Mesenchymal stem cell (in vitro differentiated cells and primary cell): ENCODE measurements at regions not wholly inside any gene's neighbourhood (a gene's known extent, or its start where the extent isn't known, plus 50 kb on each side); places are given as distances from the start of the nearest gene placed in this dataset.

Source experiments
- DNase-seq: peaks from one replicate; pipeline ENCODE4 v3.0.0-alpha.2; 2013
- H2AFZ ChIP-seq: one replicate; pipeline ENCODE4 v1.6.1; 2013; ENCODE audit warnings: low read depth, mild to moderate bottlenecking, control low read depth, inconsistent platforms, low read length, moderate library complexity
- H2AK5ac ChIP-seq: 2 replicates; pipeline ENCODE4 v1.6.1; 2013; ENCODE audit warnings: low read length, moderate library complexity, mild to moderate bottlenecking, inconsistent platforms; ENCODE audit not compliant: severe bottlenecking
- H2BK120ac ChIP-seq: one replicate; pipeline ENCODE4 v1.6.1; 2013; ENCODE audit warnings: low read depth, mild to moderate bottlenecking, inconsistent platforms, low read length, moderate library complexity
- H2BK12ac ChIP-seq, 2 experiments: one replicate each; pipeline ENCODE4 v1.6.1; 2013; ENCODE audit warnings: inconsistent platforms in 2 of 2, low read length in 2 of 2, mild to moderate bottlenecking in 2 of 2, moderate library complexity in 2 of 2, control low read depth in 1 of 2
- H2BK15ac ChIP-seq: one replicate; pipeline ENCODE4 v1.6.1; 2013; ENCODE audit warnings: mild to moderate bottlenecking, low read depth, inconsistent platforms; ENCODE audit not compliant: poor library complexity, severe bottlenecking
- H2BK5ac ChIP-seq: 2 replicates; pipeline ENCODE4 v1.6.1; 2013; ENCODE audit warnings: low read depth, mild to moderate bottlenecking, low read length, control low read depth, inconsistent platforms; ENCODE audit not compliant: poor library complexity, severe bottlenecking
- H3K14ac ChIP-seq, 2 experiments: one replicate each; pipeline ENCODE4 v1.6.1; 2013; ENCODE audit warnings: inconsistent platforms in 2 of 2, low read length in 2 of 2, control low read depth in 1 of 2, mild to moderate bottlenecking in 1 of 2, moderate library complexity in 1 of 2
- H3K18ac ChIP-seq, 2 experiments: one replicate each; pipeline ENCODE4 v1.6.1; 2013; ENCODE audit warnings: inconsistent platforms in 2 of 2, low read length in 2 of 2, control low read depth in 1 of 2, low read depth in 1 of 2, mild to moderate bottlenecking in 1 of 2
- H3K23ac ChIP-seq, 2 experiments: one replicate each; pipeline ENCODE4 v1.6.1; 2013; ENCODE audit warnings: inconsistent platforms in 2 of 2, low read length in 2 of 2, mild to moderate bottlenecking in 2 of 2, moderate library complexity in 2 of 2, control low read depth in 1 of 2
- H3K27ac ChIP-seq: 2 replicates; pipeline ENCODE4 v1.5.1; 2013; ENCODE audit warnings: mild to moderate bottlenecking, moderate library complexity, low read length, control low read depth, inconsistent platforms; ENCODE audit not compliant: poor library complexity, severe bottlenecking
- H3K27me3 ChIP-seq, 2 experiments: 2 replicates each; pipeline versions ENCODE4 v1.6.1 to v1.7.0; 2013; ENCODE audit warnings: low read length in 2 of 2, mild to moderate bottlenecking in 2 of 2, moderate library complexity in 2 of 2, control low read depth in 1 of 2, inconsistent platforms in 1 of 2; ENCODE audit not compliant: control insufficient read depth in 1 of 2, insufficient read depth in 1 of 2
- H3K36me3 ChIP-seq, 2 experiments: 2 replicates each; pipeline versions ENCODE4 v1.6.1 to v1.7.0; 2013; ENCODE audit warnings: low read length in 2 of 2, control low read depth in 1 of 2, inconsistent platforms in 1 of 2, low read depth in 1 of 2, mild to moderate bottlenecking in 1 of 2; ENCODE audit not compliant: insufficient read depth in 2 of 2, control insufficient read depth in 1 of 2
- H3K4ac ChIP-seq, 2 experiments: one replicate each; pipeline ENCODE4 v1.6.1; 2013; ENCODE audit warnings: inconsistent platforms in 2 of 2, low read length in 2 of 2, mild to moderate bottlenecking in 2 of 2, moderate library complexity in 2 of 2, control low read depth in 1 of 2, low read depth in 1 of 2
- H3K4me1 ChIP-seq: 2 replicates; pipeline ENCODE4 v1.6.1; 2013; ENCODE audit warnings: low read depth, low read length, control low read depth; ENCODE audit not compliant: control insufficient read depth, insufficient read depth
- H3K4me2 ChIP-seq: 2 replicates; pipeline ENCODE4 v1.6.1; 2013; ENCODE audit warnings: low read length, mild to moderate bottlenecking, inconsistent platforms; ENCODE audit not compliant: poor library complexity, severe bottlenecking
- H3K4me3 ChIP-seq, 2 experiments: 2 replicates each; pipeline versions ENCODE4 v1.5.1 to v1.7.0; 2013; ENCODE audit warnings: low read length in 2 of 2, mild to moderate bottlenecking in 2 of 2, control low read depth in 1 of 2, low read depth in 1 of 2; ENCODE audit not compliant: insufficient read depth in 1 of 2
- H3K79me1 ChIP-seq: replicated peaks from 2 replicates; pipeline ENCODE4 v1.6.1; 2013; ENCODE audit warnings: mild to moderate bottlenecking, control low read depth, low read length, inconsistent platforms; ENCODE audit not compliant: poor library complexity, severe bottlenecking
- H3K9ac ChIP-seq: 2 replicates; pipeline ENCODE4 v1.7.0; 2013; ENCODE audit warnings: mild to moderate bottlenecking, low read length, moderate library complexity
- H3K9me3 ChIP-seq: 2 replicates; pipeline ENCODE4 v1.7.0; 2013; ENCODE audit warnings: mild to moderate bottlenecking, low read length; ENCODE audit not compliant: control insufficient read depth
- H4K8ac ChIP-seq: one replicate; pipeline ENCODE4 v1.6.1; 2013; ENCODE audit warnings: inconsistent platforms, mild to moderate bottlenecking, low read length, moderate library complexity
- H4K91ac ChIP-seq: one replicate; pipeline ENCODE4 v1.6.1; 2013; ENCODE audit warnings: mild to moderate bottlenecking, low read length, inconsistent platforms
- WGBS: methylation state at CpG from one replicate; pipeline ENCODE4 v1.1.7; 2013; ENCODE audit warnings: mixed read lengths; 5-methylcytosine and 5-hydroxymethylcytosine counted together

DNA sequence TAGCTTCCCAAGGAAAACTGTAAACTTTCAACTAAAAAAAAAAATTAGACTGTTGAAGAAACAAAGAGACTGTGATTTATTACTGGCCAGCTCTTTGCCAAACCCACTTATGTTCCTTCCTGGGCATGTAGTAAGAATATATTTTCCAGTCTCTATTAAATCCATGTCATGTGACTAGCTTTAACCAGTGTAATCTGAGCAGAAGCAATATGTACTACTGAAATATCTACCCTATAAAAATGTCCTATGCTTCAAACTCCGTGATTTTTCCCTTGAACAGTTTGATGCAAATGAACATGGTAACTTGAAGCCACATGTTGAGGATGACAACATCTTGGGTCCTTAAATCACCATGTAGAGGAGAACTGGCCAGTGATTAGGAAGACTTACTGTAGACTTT lies 144.5 kb downstream of the NTMT2 start:
- H3K36me3 ChIP-seq: no peaks in the 10 kb centered on the region
- no peak overlapping the region for H3K14ac ChIP-seq
- H2AK5ac ChIP-seq: no peak overlapping the region
- H2BK15ac ChIP-seq: no peak overlapping the region
- H3K27ac ChIP-seq: no peak overlapping the region
- H2AFZ ChIP-seq: no peak overlapping the region
- DNase-seq: peak; percentile 25
- no peak overlapping the region for H3K23ac ChIP-seq
- no peaks in the 10 kb centered on the region for H3K27me3 ChIP-seq
- H2BK120ac ChIP-seq: no peak overlapping the region
- no peak overlapping the region for H2BK5ac ChIP-seq
- H3K9ac ChIP-seq: no peak overlapping the region
- H4K91ac ChIP-seq: no peak overlapping the region
- no peak overlapping the region for H3K4me3 ChIP-seq
- WGBS: 82% methylated on average over 1 of the region's 1 CpG
- no peak overlapping the region for H3K4ac ChIP-seq
- no peak overlapping the region for H3K18ac ChIP-seq
- H3K79me1 ChIP-seq: no peaks in the 10 kb centered on the region
- no peak overlapping the region for H3K4me2 ChIP-seq
- no peaks in the 10 kb centered on the region for H3K9me3 ChIP-seq
- no peaks in the 10 kb centered on the region for H3K4me1 ChIP-seq
- H2BK12ac ChIP-seq: no peak overlapping the region
- H4K8ac ChIP-seq: no peak overlapping the region

DNA sequence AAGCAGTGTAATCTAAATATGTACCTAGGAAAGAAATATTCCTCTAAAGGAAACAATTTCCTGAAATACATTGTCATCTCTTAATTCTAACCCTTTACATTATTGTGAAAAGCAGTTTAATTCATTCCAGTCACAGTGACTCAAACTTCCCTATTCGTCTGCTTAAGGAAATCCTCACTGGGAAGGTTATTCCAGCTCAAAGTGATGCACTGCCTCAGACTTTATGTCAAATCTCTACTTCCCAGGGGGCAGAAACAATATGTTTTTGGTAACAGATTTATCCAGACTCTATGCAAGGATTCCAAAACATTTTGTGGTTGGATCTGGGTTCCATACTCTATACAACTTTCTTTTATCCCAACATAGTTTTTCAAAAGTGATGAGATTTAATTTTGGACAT lies 145.2 kb downstream of the NTMT2 start:
- H3K14ac ChIP-seq: no peak overlapping the region
- H2BK5ac ChIP-seq: no peak overlapping the region
- no peak overlapping the region for H2BK12ac ChIP-seq
- no peak overlapping the region for H3K23ac ChIP-seq
- H4K8ac ChIP-seq: no peak overlapping the region
- H3K9ac ChIP-seq: no peak overlapping the region
- DNase-seq: no peak
- no peaks in the 10 kb centered on the region for H3K4me1 ChIP-seq
- 67% methylated on average over 1 of the region's 1 CpG for WGBS
- H2BK120ac ChIP-seq: no peak overlapping the region
- no peaks in the 10 kb centered on the region for H3K27me3 ChIP-seq
- H2AK5ac ChIP-seq: no peak overlapping the region
- no peak overlapping the region for H2BK15ac ChIP-seq
- no peak overlapping the region for H3K4me2 ChIP-seq
- H3K18ac ChIP-seq: no peak overlapping the region
- H3K79me1 ChIP-seq: no peaks in the 10 kb centered on the region
- no peaks in the 10 kb centered on the region for H3K9me3 ChIP-seq
- H2AFZ ChIP-seq: no peak overlapping the region
- no peak overlapping the region for H3K27ac ChIP-seq
- no peaks in the 10 kb centered on the region for H3K36me3 ChIP-seq
- no peak overlapping the region for H4K91ac ChIP-seq
- no peak overlapping the region for H3K4me3 ChIP-seq
- no peak overlapping the region for H3K4ac ChIP-seq

- no peak overlapping the region for H3K27ac ChIP-seq
Observed at GRCh38 chr1:170291516-170291915, 145.8 kb downstream of the NTMT2 start.

DNA sequence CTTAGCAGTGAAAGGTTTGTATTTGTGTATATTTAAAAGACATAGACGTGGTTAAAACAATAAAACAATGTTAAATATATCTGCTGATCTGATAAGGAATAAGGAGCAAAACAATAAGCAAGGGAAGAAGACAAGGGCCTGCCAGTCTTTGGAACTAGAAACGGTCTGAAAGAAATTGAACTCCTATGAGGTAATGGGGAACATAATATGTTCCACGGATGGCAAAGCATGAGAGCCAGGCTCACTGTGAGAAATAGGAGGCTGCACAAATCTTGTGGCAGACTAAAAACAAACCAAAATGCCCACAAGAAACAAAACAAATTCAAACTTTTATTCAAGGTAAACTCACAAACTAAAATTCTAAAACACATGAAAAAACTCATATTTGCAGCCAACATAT lies 150.5 kb downstream of the NTMT2 start:
- no peak overlapping the region for H3K4ac ChIP-seq
- H2AK5ac ChIP-seq: no peak overlapping the region
- no peak overlapping the region for H2BK12ac ChIP-seq
- H3K9ac ChIP-seq: peak overlapping the region; percentile 22
- no peak overlapping the region for H4K8ac ChIP-seq
- no peak overlapping the region for H4K91ac ChIP-seq
- no peaks in the 10 kb centered on the region for H3K36me3 ChIP-seq
- no peak overlapping the region for H2BK120ac ChIP-seq
- peaks cover 10% of the 10 kb centered on the region for H3K9me3 ChIP-seq
- H3K4me1 ChIP-seq: no peaks in the 10 kb centered on the region
- H3K4me2 ChIP-seq: no peak overlapping the region
- no peak overlapping the region for H2BK15ac ChIP-seq
- 76% methylated on average over 2 of the region's 3 CpGs for WGBS
- no peak overlapping the region for H3K4me3 ChIP-seq
- H3K27me3 ChIP-seq: no peaks in the 10 kb centered on the region
- H3K79me1 ChIP-seq: no peaks in the 10 kb centered on the region
- no peak overlapping the region for H3K27ac ChIP-seq
- peak; percentile 6 for DNase-seq
- H3K14ac ChIP-seq: no peak overlapping the region
- no peak overlapping the region for H2BK5ac ChIP-seq
- no peak overlapping the region for H3K18ac ChIP-seq
- no peak overlapping the region for H3K23ac ChIP-seq
- no peak overlapping the region for H2AFZ ChIP-seq

More at GRCh38 chr1:170291516-170291915, 145.8 kb downstream of the NTMT2 start:
- H3K18ac ChIP-seq: no peak overlapping the region
- H3K9ac ChIP-seq: no peak overlapping the region
- H2AFZ ChIP-seq: no peak overlapping the region
- H2BK15ac ChIP-seq: no peak overlapping the region
- H3K79me1 ChIP-seq: no peaks in the 10 kb centered on the region
- no peak for DNase-seq
- H2BK12ac ChIP-seq: no peak overlapping the region
- H3K4me2 ChIP-seq: no peak overlapping the region
- no peak overlapping the region for H2BK120ac ChIP-seq
- no peaks in the 10 kb centered on the region for H3K4me1 ChIP-seq
- H2AK5ac ChIP-seq: no peak overlapping the region
- WGBS: 85% methylated on average over 4 of the region's 4 CpGs
- H4K91ac ChIP-seq: no peak overlapping the region
- H3K27me3 ChIP-seq: no peaks in the 10 kb centered on the region
- no peak overlapping the region for H4K8ac ChIP-seq
- H2BK5ac ChIP-seq: no peak overlapping the region
- no peak overlapping the region for H3K4ac ChIP-seq
- peaks cover 1% of the 10 kb centered on the region for H3K9me3 ChIP-seq
- no peak overlapping the region for H3K4me3 ChIP-seq
- H3K36me3 ChIP-seq: no peaks in the 10 kb centered on the region
- no peak overlapping the region for H3K23ac ChIP-seq
- no peak overlapping the region for H3K14ac ChIP-seq
